GM10266 (cell line): ENCODE measurements at regions not wholly inside any gene's neighbourhood (a gene's known extent, or its start where the extent isn't known, plus 50 kb on each side); places are given as distances from the start of the nearest gene placed in this dataset.

Experiments
- DNase-seq: peaks from one replicate; pipeline ENCODE4 v3.0.0; 2012; ENCODE audit errors: extremely low spot score
- TF ChIP-seq, protein P1 (sequence below): IDR thresholded peaks from 2 replicates; pipeline ENCODE4 v1.5.1; 2012; ENCODE audit warnings: mild to moderate bottlenecking, low read depth; ENCODE audit not compliant: control insufficient read depth, insufficient read depth; ENCODE audit errors: missing control alignments

DNA sequence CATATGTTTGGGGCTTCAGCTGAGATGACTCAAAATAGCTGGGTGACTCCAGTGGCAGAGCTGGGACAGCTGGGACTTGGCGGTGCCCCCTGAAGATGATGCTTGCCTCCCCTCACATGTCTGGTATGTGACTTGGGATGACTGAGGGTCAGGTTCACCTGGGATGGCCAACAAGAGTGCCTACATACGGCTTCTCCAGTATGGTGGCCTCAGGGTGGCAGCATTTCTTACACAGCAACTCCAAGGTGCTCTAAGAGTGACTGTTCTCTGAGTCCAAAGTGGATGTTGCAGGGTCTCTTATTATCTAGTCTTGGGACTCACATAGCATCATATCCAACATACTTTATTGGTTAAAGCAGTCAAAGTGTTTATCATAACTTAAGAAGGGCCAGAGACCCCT, 87.8 kb upstream of the CENPW start:
- TF ChIP-seq, protein P1, sequence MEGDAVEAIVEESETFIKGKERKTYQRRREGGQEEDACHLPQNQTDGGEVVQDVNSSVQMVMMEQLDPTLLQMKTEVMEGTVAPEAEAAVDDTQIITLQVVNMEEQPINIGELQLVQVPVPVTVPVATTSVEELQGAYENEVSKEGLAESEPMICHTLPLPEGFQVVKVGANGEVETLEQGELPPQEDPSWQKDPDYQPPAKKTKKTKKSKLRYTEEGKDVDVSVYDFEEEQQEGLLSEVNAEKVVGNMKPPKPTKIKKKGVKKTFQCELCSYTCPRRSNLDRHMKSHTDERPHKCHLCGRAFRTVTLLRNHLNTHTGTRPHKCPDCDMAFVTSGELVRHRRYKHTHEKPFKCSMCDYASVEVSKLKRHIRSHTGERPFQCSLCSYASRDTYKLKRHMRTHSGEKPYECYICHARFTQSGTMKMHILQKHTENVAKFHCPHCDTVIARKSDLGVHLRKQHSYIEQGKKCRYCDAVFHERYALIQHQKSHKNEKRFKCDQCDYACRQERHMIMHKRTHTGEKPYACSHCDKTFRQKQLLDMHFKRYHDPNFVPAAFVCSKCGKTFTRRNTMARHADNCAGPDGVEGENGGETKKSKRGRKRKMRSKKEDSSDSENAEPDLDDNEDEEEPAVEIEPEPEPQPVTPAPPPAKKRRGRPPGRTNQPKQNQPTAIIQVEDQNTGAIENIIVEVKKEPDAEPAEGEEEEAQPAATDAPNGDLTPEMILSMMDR, result no peak
- DNase-seq, result no peak

- no peak for DNase-seq
- TF ChIP-seq, protein P1, result no peak
Measured at GRCh38 chr6:126253431-126253830, 86.5 kb upstream of the CENPW start.

GRCh38 chr6:126258150-126258549, 81.8 kb upstream of the CENPW start:
- no peak for DNase-seq
- TF ChIP-seq, protein P1, result no peak

DNA sequence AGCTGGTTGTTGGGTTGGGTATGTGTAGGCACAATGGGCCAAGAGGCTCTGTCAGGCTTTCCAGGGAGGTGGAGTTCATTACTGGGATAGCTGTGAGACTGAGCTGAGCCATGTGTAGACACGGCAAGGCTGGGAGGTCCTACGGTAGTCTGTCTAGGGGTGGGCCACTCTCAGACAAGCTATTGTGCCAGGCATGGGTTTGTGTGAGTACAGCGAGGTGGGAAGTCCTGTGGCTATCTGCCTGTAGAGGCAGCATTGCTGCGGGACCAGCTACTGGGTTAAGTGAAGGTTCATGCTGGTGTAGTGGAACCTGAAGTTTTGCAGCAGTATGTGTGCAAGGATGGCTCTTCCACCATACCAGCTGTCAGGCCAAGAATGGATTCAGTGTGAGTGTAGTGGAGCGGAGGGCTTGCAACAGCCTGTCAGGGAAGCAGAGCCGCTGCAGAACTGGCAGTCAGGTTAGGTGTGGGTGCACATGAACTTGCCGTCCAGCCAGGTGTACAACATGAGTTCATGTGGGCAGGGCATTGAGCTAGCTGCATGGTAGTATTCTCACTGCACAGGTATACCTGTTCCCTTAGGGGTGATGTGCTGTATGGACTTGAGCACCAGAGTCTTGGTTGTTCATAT, 78.0 kb upstream of the CENPW start:
- DNase-seq, result no peak
- TF ChIP-seq, protein P1, result no peak

DNA sequence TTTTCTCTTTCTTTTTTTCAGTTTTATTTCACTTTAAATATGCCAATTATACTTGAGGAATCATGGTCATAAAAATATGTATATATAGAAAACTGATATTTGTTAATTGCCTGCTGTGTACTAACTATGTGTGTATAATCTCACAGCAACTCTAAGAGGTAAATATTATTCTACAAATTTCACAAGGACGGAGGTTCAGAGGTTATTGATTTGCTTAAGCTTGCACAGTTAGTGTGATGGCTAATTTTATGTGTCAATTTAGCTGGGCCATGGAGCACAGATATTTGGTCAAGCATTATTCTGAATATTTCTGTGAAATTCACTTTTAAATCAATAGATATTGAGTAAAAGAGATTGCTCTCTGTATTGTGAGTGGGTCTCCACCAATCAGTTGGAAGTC, 75.7 kb upstream of the CENPW start:
- TF ChIP-seq, protein P1, result no peak
- no peak for DNase-seq

DNA sequence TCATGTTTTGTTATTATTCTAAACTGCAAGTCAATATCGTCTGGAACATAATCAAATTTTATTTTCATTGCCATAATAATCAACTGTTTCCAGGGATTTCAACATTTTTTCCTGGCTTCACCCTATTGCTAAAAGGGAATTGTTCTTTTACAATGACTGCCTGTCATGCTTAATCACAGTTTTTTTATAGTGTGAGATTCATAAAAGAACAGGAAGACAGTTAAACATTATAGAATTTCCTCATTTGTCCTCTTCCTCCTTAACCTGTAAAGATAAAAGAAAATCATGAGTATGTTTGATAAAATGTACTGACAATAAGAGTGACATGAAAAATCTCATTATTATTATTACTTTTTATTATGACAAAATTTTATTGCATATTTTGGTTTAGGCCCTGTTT, 73.3 kb upstream of the CENPW start:
- TF ChIP-seq, protein P1, result no peak
- no peak for DNase-seq

GRCh38 chr6:126267626-126268025, 72.3 kb upstream of the CENPW start:
- TF ChIP-seq, protein P1, result no peak
- DNase-seq, result no peak
